Stimulated activated CD8-positive, alpha-beta memory T cell treated with anti-CD3 and anti-CD28 coated beads, Interleukin-2, amount 100 ng/mL, for 48 hours (primary cell): ENCODE measurements at regions not wholly inside any gene's neighbourhood (a gene's known extent, or its start where the extent isn't known, plus 50 kb on each side); places are given as distances from the start of the nearest gene placed in this dataset.

Experiments used
- DNase-seq, 2 donors: peaks; one replicate each; pipeline ENCODE4 v3.0.0-alpha.2; 2020; ENCODE audit warnings: low read depth in 2 of 2

DNA sequence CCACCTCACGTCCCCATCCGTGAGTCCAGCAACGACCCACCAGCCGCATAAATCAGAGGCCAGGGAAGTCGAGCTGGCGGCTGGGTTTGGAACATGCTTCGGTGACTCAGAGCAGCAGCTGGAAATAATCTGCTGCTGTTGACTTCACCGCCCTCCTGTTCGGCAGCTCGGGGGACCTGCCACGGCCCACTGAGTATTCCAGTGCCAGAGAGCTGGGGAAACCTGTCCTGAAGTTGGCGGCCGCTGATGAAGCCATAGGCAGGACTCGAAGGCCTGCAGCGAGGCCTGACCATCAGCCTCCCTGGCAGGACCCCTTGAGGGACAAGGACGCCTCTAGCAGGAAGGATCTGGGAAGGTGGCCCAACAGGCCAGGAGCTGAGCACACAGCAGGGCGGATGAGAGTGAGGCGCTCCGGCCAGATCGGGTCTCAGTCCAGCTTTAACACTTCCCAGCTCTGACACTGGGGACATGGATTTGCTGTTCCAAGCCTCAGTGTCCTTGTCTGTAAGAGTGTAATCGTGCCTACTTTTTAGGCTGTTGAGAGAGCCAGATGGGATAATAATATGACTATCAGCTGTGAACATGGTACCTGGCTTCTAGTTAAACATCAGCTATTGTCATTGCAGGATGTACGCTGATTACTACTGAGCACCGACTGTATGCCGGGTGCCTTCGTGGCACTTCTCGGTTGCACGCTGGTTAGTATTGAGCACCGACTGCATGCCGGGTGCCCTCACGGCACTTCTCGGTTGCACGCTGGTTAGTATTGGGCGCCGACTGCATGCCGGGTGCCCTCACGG is 50.4 kb upstream of the CIBAR2 start:
- DNase-seq = no peak

DNA sequence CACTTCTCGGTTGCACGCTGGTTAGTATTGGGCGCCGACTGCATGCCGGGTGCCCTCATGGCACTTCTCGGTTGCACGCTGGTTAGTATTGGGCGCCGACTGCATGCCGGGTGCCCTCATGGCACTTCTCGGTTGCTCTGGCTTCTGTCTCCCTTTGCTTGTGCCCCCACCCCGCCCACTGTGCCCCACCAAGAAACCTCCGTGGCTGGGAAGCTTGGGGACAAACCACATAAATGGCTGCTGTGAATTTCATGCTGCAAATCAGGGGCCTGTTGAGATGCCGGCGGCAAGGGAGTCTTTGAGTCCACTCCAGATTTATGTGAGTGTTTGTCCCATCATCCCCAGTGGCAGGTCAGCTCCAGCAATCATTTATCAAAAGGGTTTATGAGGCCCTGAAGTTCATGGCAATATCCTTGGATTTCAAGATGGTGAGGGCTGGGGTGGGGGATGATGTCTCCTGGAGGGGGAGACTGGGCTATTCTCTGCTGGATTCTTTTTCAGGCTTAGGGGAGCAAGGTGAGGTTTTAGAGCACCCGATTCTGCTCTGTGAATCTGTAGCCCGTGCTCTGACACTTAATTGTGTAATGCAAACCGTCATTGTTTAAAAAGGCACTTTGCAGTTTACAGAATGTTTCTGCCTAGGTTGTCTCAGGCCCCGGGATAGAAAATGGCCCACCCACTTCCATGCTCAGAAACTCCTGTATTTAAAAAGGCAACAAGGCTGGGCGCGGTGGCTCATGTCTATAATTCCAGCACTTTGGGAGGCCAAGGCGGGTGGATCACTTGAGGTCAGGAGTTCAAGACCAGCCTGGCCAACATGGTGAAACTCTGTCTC is 51.2 kb upstream of the CIBAR2 start:
- DNase-seq = no peak

DNA sequence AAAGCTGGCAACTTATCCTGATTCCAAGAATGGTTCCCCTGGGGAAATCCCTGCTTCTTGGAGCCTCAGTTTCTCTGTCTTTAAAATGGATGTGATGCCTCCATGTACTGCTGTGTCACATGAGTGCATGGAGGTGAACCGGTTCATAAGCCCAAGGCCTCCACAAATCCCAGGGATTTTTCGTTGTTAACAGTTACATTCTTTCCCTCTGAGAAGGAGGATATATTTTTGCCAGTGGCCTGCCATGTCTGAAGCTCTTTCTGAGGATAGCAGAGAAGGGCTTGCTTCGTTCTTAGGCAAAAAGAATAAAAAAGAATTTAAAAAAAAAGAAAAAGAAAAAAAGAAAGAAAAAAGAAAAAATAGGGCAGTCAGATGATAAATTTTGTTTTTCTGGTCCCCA is 52.2 kb upstream of the CIBAR2 start:
- no peak for DNase-seq

DNA sequence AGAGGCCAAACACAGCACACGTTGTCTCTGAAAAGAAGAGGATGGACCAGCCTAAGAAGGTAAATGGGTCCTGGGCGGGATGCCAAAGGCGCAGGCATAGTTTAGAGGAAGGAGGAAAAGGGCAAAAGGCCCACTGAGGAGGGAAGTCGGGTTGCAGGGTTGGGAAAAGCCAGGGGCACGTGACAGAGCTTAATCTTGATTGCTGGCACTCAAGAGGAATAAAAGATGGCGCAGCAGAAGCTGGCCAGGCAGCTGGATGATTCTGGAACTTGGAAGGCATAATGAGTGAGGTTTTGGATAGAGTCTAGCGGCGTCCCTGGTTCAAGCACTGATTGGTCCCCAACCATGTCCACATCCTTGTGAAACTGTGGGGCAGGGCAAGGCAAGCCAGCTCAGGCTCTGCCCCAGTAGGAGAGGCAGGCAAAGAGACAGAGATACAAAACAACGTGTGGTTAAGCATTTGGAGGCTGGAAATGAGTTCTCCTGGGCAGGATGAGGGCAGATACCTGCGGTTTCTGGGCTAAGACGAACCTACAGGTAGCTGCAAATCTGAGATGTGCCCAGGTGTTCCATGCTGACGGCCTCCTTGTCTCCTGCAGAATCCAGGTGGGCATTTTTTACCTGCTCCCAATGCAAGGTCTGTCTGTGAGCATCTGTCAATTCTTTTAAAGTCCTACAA is 52.7 kb upstream of the CIBAR2 start:
- DNase-seq = no peak

DNA sequence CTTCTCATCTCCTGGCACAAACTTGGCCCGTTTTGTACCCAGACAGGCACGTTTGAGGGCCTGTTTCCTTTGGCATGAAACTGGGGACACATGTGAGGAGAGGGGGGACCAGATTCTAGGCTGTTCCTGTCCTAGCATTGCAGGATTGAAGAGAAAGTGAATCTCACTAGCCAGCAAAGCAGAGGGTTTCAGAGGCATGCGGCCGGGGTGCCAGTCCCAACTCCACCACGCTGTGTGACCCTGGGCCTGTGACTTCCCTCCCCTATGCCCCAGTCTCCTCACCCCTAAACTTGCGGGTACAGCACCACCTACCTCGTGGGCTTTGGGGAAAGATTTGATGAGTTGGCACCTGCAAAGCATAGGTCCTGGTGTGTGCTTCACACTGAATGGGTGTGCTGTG is 53.5 kb upstream of the CIBAR2 start:
- DNase-seq = no peak

DNA sequence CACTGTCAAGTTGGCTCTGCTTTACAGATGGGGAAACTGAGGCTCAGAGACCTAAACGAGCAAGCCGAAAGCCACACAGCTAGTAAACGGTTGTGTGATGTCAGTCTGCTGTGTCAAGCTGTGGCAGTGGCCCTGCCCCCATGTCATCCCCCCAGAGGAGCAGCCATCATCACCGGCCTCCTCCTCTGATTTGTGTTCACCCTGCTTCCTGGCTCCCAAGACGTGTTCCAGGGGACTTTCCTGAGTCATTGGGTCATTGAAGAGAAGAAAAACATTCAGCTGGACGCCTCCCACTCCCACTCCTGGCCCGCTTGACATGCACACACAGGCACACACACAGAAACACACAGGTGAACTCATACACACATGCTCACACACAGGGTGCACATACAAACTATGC is 54.0 kb upstream of the CIBAR2 start:
- no peak for DNase-seq

DNA sequence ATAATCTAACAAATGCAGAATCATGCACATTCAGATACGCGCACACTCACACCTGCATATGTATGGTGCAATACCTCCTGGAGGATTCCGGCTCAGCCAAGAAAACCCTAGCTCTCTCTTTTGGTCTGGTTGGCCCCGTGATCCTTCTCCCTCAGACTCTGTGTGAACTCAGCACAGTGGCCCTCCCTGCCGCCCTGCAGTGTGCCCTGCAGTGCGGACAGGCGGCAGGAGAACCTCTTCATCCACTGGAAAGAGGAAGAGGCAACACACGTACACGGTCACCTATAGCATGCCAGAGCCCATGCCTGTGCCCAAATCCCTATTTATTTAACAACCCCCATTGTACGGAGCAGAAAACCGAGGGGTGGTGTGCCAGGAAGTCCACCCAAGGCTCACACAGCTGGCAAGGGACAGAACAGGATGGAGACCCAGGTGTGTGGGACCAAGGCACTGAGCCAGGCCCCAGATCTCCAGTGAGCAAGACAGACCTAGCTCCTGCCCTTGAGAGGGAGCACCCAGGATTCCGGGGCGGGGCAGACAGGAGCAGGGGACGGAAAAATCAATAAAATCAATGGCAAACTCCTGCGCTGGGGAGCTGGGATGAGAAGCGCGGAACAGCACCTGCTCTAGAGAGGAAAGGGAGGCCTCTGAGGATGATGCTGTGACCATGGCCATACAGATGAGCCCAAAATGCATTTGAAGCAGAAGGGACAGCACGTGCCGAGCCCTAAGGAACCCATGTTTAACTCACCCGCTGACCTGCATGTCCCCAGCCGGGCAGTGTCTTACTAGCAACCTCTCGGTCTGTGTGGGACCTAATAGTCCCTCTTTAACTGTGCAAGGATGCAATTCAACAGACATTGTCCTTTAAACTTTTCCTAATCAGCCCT is 54.7 kb upstream of the CIBAR2 start:
- DNase-seq = no peak

DNA sequence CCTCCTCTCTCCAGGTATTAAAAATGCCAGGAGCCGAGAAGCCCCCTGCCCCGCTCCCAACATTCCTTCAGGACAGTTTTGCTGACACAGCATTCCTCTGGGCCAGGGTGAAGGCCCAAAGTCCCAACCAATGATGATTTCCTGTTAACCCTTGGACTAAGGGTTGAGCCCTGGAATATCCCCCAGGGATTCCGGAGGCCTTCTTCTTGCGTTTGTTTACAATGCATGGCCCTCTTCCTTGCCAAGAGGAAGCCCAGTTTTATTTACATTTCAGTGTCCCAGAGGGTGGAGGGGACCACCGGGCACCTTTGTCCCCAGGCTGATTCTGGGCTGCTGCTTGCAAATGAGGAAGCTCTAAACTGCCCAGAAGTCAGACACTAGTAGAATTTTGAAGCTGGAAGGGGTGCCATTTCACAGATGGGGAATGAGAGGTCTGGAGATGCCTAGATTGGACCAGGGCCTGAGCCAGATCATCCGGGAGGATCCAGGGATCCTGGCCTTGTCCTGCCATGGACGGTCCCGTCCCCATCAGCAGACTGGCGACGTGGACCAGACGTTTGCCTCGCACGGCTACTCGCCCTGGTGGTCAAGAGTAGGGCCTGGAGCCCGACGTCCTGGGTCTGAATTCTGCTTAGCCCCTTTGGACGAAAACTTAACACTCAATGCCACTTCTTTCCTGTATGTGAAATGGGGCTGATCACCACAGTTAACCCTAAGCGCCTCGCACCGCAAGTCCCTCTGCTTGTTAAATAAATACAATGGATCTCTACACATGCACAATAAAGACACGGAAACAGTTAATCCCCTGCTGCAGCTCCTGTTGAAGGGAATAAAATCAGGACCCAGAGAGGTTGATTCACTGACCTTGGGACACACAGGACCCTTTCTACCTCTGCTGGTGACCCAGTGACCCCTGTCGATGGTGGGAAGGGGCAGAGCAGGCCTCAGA is 55.6 kb upstream of the CIBAR2 start:
- no peak for DNase-seq

DNA sequence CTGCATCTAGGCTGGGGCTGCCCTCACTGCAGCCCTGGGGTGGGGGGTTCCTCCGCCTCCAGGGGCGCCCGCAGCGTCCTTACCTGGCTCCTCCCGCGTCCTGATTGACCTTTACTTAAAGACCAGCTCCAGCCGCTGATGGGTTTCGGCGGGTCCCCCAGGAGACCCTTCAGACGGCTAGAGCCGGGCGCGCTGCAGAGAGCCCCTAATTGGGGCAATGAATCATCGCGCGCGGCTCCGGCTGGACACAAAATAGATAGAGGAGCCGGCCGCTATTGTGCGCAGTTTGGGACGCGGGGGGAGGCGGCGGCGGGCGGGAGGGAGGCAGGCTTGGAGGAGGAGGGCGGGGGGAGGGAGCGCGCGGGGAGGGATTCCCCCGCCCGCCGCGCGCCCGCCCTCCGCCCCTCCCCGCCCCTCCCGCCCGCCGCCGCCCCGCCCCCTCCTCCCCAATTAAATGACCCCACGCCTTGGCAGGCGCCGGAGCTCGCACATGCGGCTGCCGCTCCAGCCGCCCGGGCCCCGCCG is 56.5 kb upstream of the CIBAR2 start:
- DNase-seq = no peak

DNA sequence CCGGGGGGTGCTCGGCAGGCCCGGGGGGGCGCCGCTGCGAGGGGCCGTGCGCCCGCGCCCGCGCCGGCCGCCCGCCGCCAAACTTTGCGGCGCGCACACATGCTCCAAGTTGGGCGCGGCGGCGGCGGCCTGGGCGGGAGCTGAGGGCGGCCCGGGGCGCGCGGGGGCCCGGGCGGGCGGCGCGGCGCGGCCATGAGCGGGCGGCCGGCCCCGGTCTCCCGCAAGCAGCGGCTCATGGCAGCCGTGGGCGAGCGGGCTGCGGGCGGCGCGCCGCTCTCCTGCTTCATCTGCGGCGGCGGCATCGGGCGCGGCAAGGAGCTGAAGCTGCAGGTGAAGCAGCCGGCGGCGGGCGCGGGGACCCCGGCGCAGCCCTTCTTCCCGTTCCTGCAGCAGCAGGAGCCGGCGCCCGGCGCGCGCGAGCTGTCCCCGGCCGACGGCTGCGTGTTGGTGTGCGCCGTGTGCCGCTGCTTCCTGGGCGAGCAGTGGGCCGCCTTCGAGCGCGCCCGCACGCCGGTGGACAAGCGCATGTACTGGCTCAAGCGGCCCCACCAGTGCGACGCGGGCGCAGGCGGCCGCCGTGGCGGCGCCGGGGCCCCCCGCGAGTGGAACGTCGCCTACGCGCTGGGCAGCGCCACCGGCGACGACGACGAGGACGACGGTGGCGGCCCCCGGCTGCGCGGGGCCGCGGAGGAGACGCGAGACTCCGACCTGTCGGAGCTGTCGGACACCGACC is 57.2 kb upstream of the CIBAR2 start:
- DNase-seq = no peak

DNA sequence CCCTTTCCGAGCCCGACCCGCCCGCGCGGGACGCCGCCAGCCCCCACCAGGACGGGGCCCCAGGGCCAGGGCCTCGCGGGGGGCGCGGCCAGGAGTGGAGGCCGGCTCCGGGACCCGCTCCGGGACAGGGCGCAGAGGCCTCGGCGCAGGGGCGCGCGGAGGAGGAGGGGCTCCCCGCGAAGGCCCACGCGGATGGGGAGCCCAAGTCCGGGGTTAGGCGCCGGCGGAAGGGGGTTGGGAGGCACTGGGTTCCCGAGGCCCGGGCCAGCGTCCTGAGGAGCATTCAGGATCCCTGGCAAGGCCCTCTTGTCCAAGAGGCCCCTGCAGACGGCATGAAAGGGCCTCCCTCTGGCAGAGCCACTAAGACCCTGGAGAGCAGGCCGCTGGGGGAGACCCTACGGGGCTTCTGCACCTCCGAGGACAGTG is 57.8 kb upstream of the CIBAR2 start:
- no peak for DNase-seq

DNA sequence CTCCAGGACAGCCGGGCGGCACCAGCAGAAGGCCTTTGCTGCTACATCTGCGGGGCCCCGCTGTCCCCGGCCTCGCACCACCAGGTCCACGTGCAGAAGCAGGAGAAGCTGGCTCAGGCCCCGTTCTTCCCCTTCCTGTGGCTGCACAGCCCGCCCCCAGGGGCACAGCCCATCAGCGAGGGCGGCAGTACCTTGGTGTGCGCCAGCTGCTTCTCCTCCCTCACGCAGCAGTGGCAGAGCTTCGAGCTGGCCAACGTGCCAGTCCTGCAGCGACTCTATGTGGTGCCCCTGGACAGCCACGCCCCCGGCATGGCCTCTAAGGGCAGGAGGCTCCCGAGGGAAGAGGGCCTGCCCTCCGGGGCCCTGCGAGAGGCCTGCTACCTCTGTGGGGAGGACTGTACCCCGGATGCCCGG is 58.3 kb upstream of the CIBAR2 start:
- no peak for DNase-seq

DNA sequence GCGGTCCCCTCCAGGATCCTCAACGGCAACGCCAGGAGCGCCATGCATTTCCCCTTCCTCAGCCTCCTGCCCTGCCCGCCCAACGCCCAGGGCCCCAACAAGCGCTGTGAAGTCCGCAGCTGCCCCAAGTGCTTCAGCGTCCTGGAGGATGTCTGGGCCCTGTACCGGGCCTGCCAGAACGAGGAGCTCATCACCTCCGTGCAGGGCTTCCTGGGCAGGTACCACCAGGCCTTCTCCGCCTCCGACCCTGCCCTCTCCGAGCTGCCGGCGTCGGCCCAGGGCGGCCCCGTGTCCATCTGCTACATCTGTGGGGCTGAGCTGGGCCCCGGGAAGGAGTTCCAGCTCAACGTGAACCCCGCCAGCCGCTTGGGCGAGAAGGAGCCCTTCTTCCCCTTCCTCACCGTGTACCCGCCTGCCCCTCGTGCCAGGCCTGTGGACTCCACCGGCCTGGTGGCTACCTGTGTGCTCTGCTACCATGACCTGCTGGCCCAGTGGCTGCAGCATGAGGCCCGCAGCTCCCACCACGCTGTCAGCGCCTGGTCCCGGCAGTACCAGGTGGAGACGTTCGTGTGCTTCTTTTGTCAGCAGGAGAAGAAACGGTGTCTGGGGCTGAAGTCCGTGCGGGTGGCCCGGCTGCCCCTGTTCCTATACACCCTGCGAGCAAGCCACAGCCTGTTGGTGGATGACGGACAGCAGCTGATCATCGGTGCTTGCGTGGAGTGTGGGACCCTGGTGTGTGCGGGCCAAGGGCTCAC is 58.9 kb upstream of the CIBAR2 start:
- no peak for DNase-seq

DNA sequence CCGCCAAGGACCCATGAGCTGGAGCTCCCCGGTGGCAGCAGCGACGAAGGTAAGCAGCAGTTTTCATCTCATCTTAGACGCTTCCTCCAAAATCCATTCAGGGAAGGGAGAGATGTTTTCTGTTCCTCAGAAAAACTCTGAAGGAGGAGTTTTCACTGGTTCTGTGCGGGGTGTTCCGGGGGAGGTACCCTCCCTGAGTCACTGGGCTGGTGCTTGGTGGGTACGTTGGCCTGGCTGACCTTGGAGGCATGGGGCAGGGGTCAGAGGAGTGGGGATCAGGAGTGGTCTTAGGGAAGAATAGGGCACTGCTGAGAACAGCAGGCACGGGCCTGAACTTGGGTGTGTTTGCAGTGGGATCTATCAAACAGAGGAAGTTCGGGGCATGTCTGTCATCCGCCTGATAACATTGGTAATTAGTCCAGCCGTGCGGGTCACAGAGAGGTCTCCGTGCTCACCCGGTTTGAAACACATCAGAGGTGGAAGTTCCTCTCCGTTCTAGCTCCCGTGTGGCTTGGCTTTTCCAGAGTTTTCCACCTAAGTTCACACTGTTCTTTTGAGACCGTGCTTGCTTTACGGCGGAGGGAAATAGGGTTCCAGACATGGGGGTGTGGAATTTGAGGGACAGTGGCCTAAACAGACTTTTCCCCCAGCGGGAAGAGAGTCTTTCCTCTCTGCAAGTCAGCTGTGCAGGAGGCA is 59.6 kb upstream of the CIBAR2 start:
- DNase-seq = no peak

DNA sequence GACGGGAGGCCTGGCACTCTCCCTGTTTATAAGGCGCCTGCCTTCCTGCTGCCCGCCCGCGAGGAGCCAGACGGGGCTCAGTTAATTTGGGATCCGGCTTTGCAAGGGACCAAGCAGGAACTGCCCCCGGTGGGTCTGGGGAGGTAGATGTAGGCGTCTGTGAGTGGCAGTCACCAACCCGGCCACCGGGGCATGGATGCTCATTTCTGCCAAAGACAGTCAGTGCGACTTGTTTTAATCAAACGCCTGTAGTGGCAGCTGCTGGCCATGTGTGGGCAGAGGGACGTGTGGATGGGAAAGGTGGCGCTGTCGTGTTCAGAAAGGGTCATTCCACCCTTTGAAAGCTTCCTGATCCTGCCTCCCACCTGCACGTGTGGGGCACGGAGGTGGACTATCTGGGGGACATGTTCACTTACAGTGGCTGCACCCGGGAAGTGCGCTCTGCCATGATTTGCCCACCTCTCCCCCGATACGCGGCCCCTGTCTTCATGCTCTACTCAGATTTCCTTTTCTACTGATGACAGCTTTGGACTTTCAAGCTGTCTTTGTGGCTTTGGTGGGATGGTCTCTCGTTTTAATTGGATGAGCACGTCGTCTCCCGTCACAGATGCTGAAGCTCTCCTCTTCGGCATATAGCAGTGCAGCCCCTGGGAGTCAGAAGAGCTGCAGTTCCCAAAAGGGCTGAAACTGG is 60.3 kb upstream of the CIBAR2 start:
- no peak for DNase-seq

DNA sequence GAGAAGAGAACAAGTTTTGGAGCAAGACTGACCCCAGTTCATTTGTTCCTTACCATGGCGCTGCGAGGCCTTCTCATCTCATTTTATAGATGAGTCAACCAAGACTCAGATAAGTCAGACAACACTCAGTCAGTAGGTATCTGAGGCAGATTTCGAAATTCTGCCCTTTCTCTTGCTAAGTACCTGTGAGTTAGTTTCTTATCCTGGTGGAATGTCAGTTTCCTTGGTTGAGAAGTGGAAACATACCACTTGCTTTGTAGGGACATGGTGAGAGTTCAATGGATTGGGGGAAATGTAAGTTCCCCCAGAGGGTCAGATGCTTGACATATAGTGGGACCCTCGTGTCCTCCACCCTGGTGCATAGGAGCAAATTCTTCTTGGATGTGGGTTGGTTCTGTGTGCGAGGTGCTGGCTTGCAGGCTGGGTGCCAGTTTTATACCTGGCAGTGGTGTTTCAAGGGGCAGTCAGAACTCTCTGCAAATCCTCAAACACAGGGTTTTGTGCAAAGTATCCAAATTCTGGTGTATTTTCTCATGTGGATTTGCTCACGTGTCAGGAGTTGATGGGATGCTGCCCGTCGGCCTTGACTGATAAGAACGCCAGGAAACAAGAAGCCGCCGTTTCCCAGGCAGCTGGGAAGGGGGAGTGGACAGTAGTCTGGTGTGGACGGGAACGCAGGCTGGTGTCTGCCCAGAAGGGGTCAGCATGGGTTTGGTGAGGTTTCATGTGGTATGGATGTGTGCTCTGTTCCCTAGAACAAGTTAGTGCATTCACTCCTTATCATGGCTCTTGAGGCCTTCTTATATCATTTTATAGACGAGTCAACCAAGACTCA is 61.1 kb upstream of the CIBAR2 start:
- no peak for DNase-seq
